ENCODE measurements at regions not wholly inside any gene's neighbourhood (a gene's known extent, or its start where the extent isn't known, plus 50 kb on each side); places are given as distances from the start of the nearest gene placed in this dataset.

- TF ChIP-seq POLR2A (IDR thresholded peaks at IDR 0.05; ENCODE audit: borderline replicate concordance, extremely low read depth, insufficient read depth, insufficient read length) (no peak), YY1 (IDR thresholded peaks at IDR 0.05; ENCODE audit: extremely low read depth, insufficient replicate concordance, low read depth, low read length) (no peak), ZNF274 (IDR thresholded peaks at IDR 0.05; ENCODE audit: low read depth, low read length) (no peak), RAD21 (IDR thresholded peaks at IDR 0.05; ENCODE audit: low read depth) (no peak), POLR2AphosphoS5 (IDR thresholded peaks at IDR 0.05; ENCODE audit: low read depth, low read length) (no peak)
- TF ChIP-seq, protein P1, sequence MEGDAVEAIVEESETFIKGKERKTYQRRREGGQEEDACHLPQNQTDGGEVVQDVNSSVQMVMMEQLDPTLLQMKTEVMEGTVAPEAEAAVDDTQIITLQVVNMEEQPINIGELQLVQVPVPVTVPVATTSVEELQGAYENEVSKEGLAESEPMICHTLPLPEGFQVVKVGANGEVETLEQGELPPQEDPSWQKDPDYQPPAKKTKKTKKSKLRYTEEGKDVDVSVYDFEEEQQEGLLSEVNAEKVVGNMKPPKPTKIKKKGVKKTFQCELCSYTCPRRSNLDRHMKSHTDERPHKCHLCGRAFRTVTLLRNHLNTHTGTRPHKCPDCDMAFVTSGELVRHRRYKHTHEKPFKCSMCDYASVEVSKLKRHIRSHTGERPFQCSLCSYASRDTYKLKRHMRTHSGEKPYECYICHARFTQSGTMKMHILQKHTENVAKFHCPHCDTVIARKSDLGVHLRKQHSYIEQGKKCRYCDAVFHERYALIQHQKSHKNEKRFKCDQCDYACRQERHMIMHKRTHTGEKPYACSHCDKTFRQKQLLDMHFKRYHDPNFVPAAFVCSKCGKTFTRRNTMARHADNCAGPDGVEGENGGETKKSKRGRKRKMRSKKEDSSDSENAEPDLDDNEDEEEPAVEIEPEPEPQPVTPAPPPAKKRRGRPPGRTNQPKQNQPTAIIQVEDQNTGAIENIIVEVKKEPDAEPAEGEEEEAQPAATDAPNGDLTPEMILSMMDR (IDR thresholded peaks at IDR 0.05 in 2 of 3, conservative IDR thresholded peaks at IDR 0.05 in 1 of 3; ENCODE audit: borderline replicate concordance in 1 of 3, insufficient read depth in 1 of 3, low read depth in 2 of 3, low read length in 2 of 3): no peak
These were observed 69.2 kb upstream of the AHR start for GRCh38 chr7:17229228-17229627.

Data from HCT116 (cell line).